HG03354 (cell line): ENCODE measurements at regions not wholly inside any gene's neighbourhood (a gene's known extent, or its start where the extent isn't known, plus 50 kb on each side); places are given as distances from the start of the nearest gene placed in this dataset.

Source experiments
- ATAC-seq: cut with Tn5 transposase; IDR thresholded peaks from one replicate; pipeline ENCODE4 v1.9.1; 2021; ENCODE audit warnings: mild to moderate bottlenecking; ENCODE audit not compliant: unreplicated experiment, poor library complexity, severe bottlenecking

- no peak for ATAC-seq
Measured at GRCh38 chr3:27861046-27862036, 139.2 kb upstream of the EOMES start.

GRCh38 chr3:27865731-27866130, 143.6 kb upstream of the EOMES start:
- ATAC-seq = no peak

GRCh38 chr3:27869152-27869551, 147.0 kb upstream of the EOMES start:
- ATAC-seq = no peak

- no peak for ATAC-seq
Measured at GRCh38 chr3:27877061-27878013, 155.2 kb upstream of the EOMES start.

DNA sequence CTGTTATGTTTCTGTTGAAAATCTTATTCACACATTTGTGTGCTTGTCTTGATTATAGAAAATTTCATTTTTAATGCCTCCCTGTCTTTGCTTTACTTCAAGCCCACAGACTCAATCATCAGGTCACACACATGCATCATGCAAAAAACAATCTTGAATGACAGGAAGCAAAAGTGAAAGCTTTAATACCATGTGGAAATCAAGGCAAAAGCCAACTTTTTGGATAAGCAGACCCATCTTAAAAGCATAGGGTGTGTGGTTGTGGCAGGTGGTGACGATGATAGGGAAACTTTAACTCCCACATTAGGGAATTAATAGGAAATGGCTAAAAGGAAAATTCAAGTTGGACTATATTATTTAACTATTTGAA, 155.9 kb upstream of the EOMES start:
- ATAC-seq = no peak

- peak; percentile 56 for ATAC-seq
Measured at GRCh38 chr3:27880969-27881892, 159.1 kb upstream of the EOMES start.

GRCh38 chr3:27883266-27883665, 161.1 kb upstream of the EOMES start:
- ATAC-seq = no peak

GRCh38 chr3:27885641-27886040, 163.5 kb upstream of the EOMES start:
- ATAC-seq = no peak

- no peak for ATAC-seq
Measured at GRCh38 chr3:27888562-27888961, 166.4 kb upstream of the EOMES start.

DNA sequence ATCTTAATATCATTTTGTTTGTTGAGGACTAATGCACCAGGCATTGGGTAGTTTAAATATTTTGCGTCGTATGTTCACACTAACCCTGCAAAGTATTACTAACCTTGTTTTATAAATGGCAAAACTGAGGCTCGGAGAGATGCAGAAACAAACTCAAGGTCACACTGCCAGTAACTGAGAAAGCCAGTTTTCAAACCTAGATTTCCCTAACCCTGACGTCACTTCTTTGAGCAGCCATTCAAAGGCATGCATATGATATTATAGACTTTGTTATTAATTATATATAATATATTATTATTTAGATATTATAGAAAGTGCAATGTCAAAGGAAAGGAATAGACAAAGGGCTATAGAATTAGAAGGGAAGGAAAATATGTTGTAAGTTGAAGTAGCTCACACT, 167.6 kb upstream of the EOMES start:
- ATAC-seq = no peak

DNA sequence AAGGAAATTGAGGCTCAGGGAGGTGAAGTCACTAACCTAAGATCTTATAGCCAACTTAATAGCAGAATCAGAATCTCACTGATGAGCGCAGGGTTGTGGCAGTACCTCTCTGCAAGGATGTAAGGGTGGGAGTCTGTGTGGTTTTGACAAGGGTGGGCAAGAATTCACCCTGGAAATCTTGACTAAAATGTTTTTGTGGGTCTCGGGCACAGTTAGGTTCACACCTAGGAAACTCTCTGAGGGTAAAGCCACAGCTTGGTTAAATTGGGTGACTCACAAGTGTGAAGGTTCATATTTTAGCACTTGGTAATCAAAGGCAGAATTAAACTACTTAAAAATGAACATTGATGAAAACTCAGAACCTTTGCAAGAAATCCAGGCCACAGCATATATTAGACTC, 178.2 kb upstream of the EOMES start:
- no peak for ATAC-seq

DNA sequence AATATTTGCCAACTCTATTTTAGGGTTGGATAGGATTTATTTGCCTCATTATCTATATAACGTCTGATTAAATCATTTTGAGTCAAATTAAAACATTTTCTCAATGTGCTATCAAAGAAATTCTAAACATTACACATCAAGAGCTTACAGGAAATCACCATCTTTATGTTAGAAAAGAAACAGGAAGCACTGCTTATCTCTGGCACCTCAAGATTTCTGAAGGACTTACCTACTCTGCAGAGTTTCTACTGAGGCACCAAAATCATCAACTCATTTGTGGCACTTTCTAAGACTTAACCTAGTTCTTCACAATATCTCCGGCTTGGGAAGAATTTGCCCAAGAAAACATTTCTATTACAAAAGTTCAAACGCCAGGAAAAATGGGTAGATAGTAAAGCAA, 181.3 kb upstream of the EOMES start:
- ATAC-seq = no peak

- ATAC-seq = no peak
Measured at GRCh38 chr3:27905625-27906024, 183.5 kb upstream of the EOMES start.

DNA sequence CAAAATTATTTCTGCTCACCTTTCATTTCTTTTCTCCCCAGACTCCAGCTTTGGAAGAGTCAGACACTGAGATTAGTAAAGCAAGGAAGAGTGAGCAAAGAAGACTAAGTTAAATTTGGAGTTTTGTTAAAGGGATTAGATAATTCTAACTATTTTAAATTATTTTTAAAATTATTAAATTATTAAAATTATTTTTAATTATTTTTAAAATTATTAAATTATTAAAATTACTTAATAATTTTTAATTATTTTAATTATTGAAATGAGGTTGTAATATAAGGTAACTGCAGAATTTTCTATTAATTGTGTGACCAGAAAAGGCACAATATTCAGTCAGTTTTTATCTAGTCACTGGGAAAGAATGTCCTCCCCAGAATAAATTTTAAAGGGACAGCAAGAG, 185.0 kb upstream of the EOMES start:
- no peak for ATAC-seq

- ATAC-seq = no peak
Measured at GRCh38 chr3:27907929-27908328, 185.8 kb upstream of the EOMES start.

DNA sequence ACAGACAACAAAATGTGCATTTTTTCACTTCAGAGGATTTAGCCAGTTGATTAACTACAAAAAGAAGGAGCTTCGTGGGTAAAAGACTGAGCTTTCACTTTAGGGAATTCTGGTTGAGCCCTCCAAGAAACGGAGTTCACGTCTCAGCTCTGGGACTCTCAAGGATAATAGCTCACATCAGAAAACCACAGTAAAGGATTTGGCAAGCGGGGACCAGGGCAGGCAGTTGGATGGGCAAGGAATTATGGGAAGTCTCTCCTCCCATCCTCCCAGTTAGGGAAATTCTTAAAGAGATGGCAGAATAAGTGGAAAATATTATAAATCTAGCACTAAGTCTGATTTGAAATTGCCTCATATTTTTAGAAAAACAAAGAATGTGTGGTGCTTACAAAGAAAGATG, 188.3 kb upstream of the EOMES start:
- no peak for ATAC-seq

DNA sequence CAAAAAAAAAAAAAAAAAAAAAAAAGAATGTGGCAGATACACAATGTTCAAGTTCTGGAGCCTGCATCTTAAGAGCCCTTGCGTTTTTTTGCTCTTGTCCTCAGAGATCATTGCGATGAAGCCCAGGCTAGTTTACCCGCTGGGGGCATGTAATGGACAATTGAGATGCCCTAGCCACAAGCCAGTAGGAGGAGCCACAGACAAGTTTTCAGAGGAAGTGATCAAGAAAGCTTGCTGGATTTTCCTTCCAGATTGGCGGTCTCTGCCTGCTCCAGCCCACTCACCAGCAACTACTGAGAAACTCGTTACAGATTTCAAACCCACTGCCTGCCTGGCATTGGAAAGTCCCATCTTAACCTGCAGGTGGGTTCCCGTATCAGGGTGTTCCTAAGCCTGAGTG, 192.1 kb upstream of the EOMES start:
- ATAC-seq = no peak

DNA sequence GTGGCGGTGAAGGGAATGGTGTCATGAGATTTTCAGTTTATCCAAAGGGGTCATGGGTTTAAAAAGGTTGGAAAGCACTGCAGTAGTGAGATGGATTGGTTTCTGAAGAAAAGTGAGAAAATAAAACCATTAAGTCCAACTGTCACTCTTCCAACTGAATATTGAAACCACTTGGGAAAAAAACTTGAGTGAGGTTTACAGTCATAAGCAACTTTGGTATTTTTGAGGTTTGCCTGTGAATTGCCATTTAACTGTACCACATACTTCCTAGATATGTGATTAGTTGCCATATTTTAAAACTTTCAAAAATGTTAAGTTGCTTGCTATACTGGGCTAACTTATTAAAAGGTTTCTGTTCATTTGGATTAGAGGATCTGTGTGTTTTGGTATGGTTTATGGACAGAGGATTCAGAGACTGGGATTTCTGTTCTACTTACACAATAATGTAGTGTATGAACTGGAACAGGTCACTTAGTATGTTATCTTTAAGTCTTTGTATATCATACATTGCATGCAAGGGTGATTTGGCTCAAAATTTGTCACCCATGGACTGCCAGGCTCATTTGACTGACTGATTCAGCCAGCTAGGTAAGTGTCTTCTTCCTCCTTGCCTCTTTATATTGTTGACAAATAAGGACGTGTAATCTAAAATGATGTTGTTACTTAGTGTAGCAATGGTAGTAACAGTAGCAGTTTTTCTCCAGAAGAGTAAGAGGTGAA, 201.4 kb upstream of the EOMES start:
- no peak for ATAC-seq

DNA sequence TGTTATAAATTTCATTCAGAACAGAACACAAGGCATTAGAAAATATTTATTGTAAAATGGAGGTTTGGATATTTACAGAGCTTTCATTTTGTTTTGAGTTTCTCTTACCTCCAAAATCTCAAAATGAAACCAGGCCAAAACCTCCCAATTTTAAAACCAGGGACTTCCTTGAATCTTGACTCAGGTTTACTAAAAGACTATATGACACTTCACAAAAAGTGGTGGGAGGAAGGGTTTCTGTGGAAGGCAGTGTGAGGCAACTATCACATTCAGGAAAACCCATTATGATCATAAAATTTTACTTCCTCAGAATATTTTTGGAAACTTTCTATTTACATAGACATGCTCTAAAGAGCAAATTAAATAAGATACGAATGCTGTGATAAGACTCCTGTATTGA, 205.8 kb upstream of the EOMES start:
- no peak for ATAC-seq
